GM23248 (cell line): ENCODE measurements at regions not wholly inside any gene's neighbourhood (a gene's known extent, or its start where the extent isn't known, plus 50 kb on each side); places are given as distances from the start of the nearest gene placed in this dataset.

Source experiments
- DNase-seq: peaks from one replicate; pipeline ENCODE4 v3.0.0-alpha.2; 2015
- H2AFZ ChIP-seq: fragments of 200-600 bp; sonication (generic); 2 replicates; pipeline ENCODE4 v1.6.1; 2016; ENCODE audit warnings: antibody characterized with exemption
- H3F3A ChIP-seq: fragments of 200-600 bp; sonication (generic); 2 replicates; pipeline ENCODE4 v1.6.1; 2016; ENCODE audit warnings: mild to moderate bottlenecking, antibody characterized with exemption, mixed run types; ENCODE audit not compliant: insufficient read depth
- H3K27ac ChIP-seq: fragments of 200-600 bp; sonication (generic); 2 replicates; pipeline ENCODE4 v1.5.1; 2016; ENCODE audit warnings: mild to moderate bottlenecking
- H3K27me3 ChIP-seq: fragments of 200-600 bp; sonication (generic); replicated peaks from 2 replicates; pipeline ENCODE4 v1.6.1; 2016; ENCODE audit warnings: mild to moderate bottlenecking; ENCODE audit not compliant: insufficient read depth
- H3K36me3 ChIP-seq: fragments of 200-600 bp; sonication (generic); 2 replicates; pipeline ENCODE4 v1.6.1; 2016; ENCODE audit warnings: low read depth, mild to moderate bottlenecking
- H3K4me1 ChIP-seq: fragments of 200-600 bp; sonication (generic); 2 replicates; pipeline ENCODE4 v1.6.1; 2016; ENCODE audit warnings: mild to moderate bottlenecking; ENCODE audit not compliant: insufficient read depth
- H3K4me2 ChIP-seq: fragments of 200-600 bp; sonication (generic); one replicate; pipeline ENCODE4 v1.6.1; 2016; ENCODE audit warnings: mild to moderate bottlenecking; ENCODE audit not compliant: unreplicated experiment
- H3K4me3 ChIP-seq: fragments of 200-600 bp; sonication (generic); 2 replicates; pipeline ENCODE4 v1.5.1; 2016; ENCODE audit warnings: mild to moderate bottlenecking
- H3K79me2 ChIP-seq: fragments of 200-600 bp; sonication (generic); 2 replicates; pipeline ENCODE4 v1.6.1; 2016; ENCODE audit warnings: mild to moderate bottlenecking; ENCODE audit not compliant: insufficient read depth
- H3K9ac ChIP-seq: fragments of 200-600 bp; sonication (generic); 2 replicates; pipeline ENCODE4 v1.6.1; 2016; ENCODE audit warnings: mild to moderate bottlenecking
- H3K9me2 ChIP-seq: fragments of 200-600 bp; sonication (generic); 2 replicates; pipeline ENCODE4 v1.6.1; 2016; ENCODE audit warnings: mixed run types, mild to moderate bottlenecking, moderate library complexity; ENCODE audit not compliant: insufficient read depth
- H3K9me3 ChIP-seq: fragments of 200-600 bp; sonication (generic); one replicate; pipeline ENCODE4 v1.6.1; 2017; ENCODE audit warnings: low read depth
- H4K20me1 ChIP-seq: fragments of 200-600 bp; sonication (generic); 2 replicates; pipeline ENCODE4 v1.6.0; 2016; ENCODE audit not compliant: insufficient read depth
- EZH2 ChIP-seq: fragments of 200-600 bp; sonication (generic); IDR thresholded peaks from 2 replicates; pipeline ENCODE4 v1.6.1; 2018; ENCODE audit warnings: antibody characterized with exemption, mild to moderate bottlenecking; ENCODE audit not compliant: insufficient read depth, poor library complexity, severe bottlenecking
- EZH2phosphoT487 ChIP-seq: fragments of 200-600 bp; sonication (generic); IDR thresholded peaks from 2 replicates; pipeline ENCODE4 v1.6.1; 2018; ENCODE audit warnings: antibody characterized with exemption, moderate library complexity, mild to moderate bottlenecking, low read depth; ENCODE audit not compliant: insufficient read depth
- WGBS, 2 experiments: methylation state at CpG; one replicate each; pipeline ENCODE4 v1.1.6; 2015 to 2017; ENCODE audit warnings: low lambda C conversion rate in 2 of 2, low coverage in 1 of 2; ENCODE audit errors: missing lambda C conversion rate in 2 of 2; 5-methylcytosine and 5-hydroxymethylcytosine counted together
- in situ Hi-C: fragments of 300-500 bp; cut with MboI; formaldehyde crosslinking; loops from 2 replicates; pipeline ENCODE4 v1.15.0; 2020

GRCh38 chr11:95496901-95497300 is 265.9 kb upstream of the SESN3 start:
- Histone ChIP-seq H4K20me1 (no peaks in the 10 kb centered on the region), H3F3A (peaks cover 13% of the 10 kb centered on the region; the same call in 1 of the 2 replicates), H3K4me1 (peaks cover 23% of the 10 kb centered on the region), H3K9me2 (no peaks in the 10 kb centered on the region), H3K79me2 (no peaks in the 10 kb centered on the region), H3K27ac (no peak overlapping the region), H3K9me3 (no peaks in the 10 kb centered on the region), H2AFZ (no peak overlapping the region), H3K36me3 (no peaks in the 10 kb centered on the region), H3K27me3 (no peaks in the 10 kb centered on the region), H3K4me2 (no peak overlapping the region), H3K4me3 (no peak overlapping the region), H3K9ac (no peak overlapping the region)
- DNase-seq = no peak
- in situ Hi-C loops = no loop called here
- WGBS, 2 experiments = 92% methylated on average over 1 of the region's 1 CpG
- no peak for TF ChIP-seq EZH2phosphoT487
- TF ChIP-seq EZH2 = no peak

GRCh38 chr11:95495706-95496105 is 264.7 kb upstream of the SESN3 start:
- no peak for DNase-seq
- in situ Hi-C loops = no loop called here
- no peak for TF ChIP-seq EZH2
- TF ChIP-seq EZH2phosphoT487 = no peak
- H3K79me2 ChIP-seq = no peaks in the 10 kb centered on the region
- H3K4me1 ChIP-seq = peaks cover 23% of the 10 kb centered on the region
- H2AFZ ChIP-seq = no peak overlapping the region
- no peak overlapping the region for H3K9ac ChIP-seq
- no peaks in the 10 kb centered on the region for H3K9me2 ChIP-seq
- no peak overlapping the region for H3K27ac ChIP-seq
- no peaks in the 10 kb centered on the region for H4K20me1 ChIP-seq
- WGBS, 2 experiments = 64 to 69% methylated on average over 4 of the region's 4 CpGs
- H3K27me3 ChIP-seq = no peaks in the 10 kb centered on the region
- no peaks in the 10 kb centered on the region for H3K36me3 ChIP-seq
- no peak overlapping the region for H3K4me3 ChIP-seq
- H3F3A ChIP-seq = peaks cover 13% of the 10 kb centered on the region; the same call in 1 of the 2 replicates
- H3K4me2 ChIP-seq = no peak overlapping the region
- H3K9me3 ChIP-seq = no peaks in the 10 kb centered on the region

GRCh38 chr11:95494856-95495255 is 263.9 kb upstream of the SESN3 start:
- H3K9ac ChIP-seq = no peak overlapping the region
- no peak overlapping the region for H3K27ac ChIP-seq
- 67 to 75% methylated on average over 1 of the region's 1 CpG for WGBS, 2 experiments
- in situ Hi-C loops = no loop called here
- peaks cover 10% of the 10 kb centered on the region; the same call in 1 of the 2 replicates for H3F3A ChIP-seq
- H2AFZ ChIP-seq = no peak overlapping the region
- peaks cover 16% of the 10 kb centered on the region for H3K4me1 ChIP-seq
- no peaks in the 10 kb centered on the region for H3K27me3 ChIP-seq
- no peak overlapping the region for H3K4me3 ChIP-seq
- no peak for TF ChIP-seq EZH2
- TF ChIP-seq EZH2phosphoT487 = no peak
- H3K9me3 ChIP-seq = no peaks in the 10 kb centered on the region
- H3K79me2 ChIP-seq = no peaks in the 10 kb centered on the region
- no peak for DNase-seq
- no peaks in the 10 kb centered on the region for H3K9me2 ChIP-seq
- H3K4me2 ChIP-seq = no peak overlapping the region
- H3K36me3 ChIP-seq = no peaks in the 10 kb centered on the region
- H4K20me1 ChIP-seq = no peaks in the 10 kb centered on the region

GRCh38 chr11:95494167-95494566 is 263.2 kb upstream of the SESN3 start:
- no peaks in the 10 kb centered on the region for H3K27me3 ChIP-seq
- H3K36me3 ChIP-seq = no peaks in the 10 kb centered on the region
- 88% methylated on average over 4 of the region's 4 CpGs for WGBS, 2 experiments
- no peak overlapping the region for H2AFZ ChIP-seq
- H3K9me2 ChIP-seq = no peaks in the 10 kb centered on the region
- no peaks in the 10 kb centered on the region for H4K20me1 ChIP-seq
- H3K79me2 ChIP-seq = no peaks in the 10 kb centered on the region
- no peak overlapping the region for H3K4me2 ChIP-seq
- H3F3A ChIP-seq = peaks cover 3% of the 10 kb centered on the region; the same call in 1 of the 2 replicates
- DNase-seq = no peak
- in situ Hi-C loops = no loop called here
- peaks cover 10% of the 10 kb centered on the region for H3K4me1 ChIP-seq
- no peak overlapping the region for H3K9ac ChIP-seq
- H3K9me3 ChIP-seq = no peaks in the 10 kb centered on the region
- H3K27ac ChIP-seq = no peak overlapping the region
- no peak for TF ChIP-seq EZH2
- no peak overlapping the region for H3K4me3 ChIP-seq

- no peak overlapping the region for H3K9ac ChIP-seq
- 47 to 59% methylated on average over 1 of the region's 1 CpG for WGBS, 2 experiments
- in situ Hi-C loops = no loop called here
- H3K27ac ChIP-seq = no peak overlapping the region
- no peaks in the 10 kb centered on the region for H3K9me3 ChIP-seq
- H2AFZ ChIP-seq = no peak overlapping the region
- no peaks in the 10 kb centered on the region for H3K9me2 ChIP-seq
- no peaks in the 10 kb centered on the region for H3K79me2 ChIP-seq
- H3K36me3 ChIP-seq = no peaks in the 10 kb centered on the region
- H3K27me3 ChIP-seq = no peaks in the 10 kb centered on the region
- TF ChIP-seq EZH2phosphoT487 (no peak), EZH2 (no peak)
- H3K4me3 ChIP-seq = no peak overlapping the region
- no peaks in the 10 kb centered on the region for H4K20me1 ChIP-seq
- H3F3A ChIP-seq = 0 out of 2 replicates have a peak, but pooled peaks cover 6% of the 10 kb centered on the region
- peaks cover 14% of the 10 kb centered on the region for H3K4me1 ChIP-seq
- no peak overlapping the region for H3K4me2 ChIP-seq
- DNase-seq = no peak
Measured at GRCh38 chr11:95490625-95491024, 259.6 kb upstream of the SESN3 start.
